ENCODE measurements at regions not wholly inside any gene's neighbourhood (a gene's known extent, or its start where the extent isn't known, plus 50 kb on each side); places are given as distances from the start of the nearest gene placed in this dataset.

DNA sequence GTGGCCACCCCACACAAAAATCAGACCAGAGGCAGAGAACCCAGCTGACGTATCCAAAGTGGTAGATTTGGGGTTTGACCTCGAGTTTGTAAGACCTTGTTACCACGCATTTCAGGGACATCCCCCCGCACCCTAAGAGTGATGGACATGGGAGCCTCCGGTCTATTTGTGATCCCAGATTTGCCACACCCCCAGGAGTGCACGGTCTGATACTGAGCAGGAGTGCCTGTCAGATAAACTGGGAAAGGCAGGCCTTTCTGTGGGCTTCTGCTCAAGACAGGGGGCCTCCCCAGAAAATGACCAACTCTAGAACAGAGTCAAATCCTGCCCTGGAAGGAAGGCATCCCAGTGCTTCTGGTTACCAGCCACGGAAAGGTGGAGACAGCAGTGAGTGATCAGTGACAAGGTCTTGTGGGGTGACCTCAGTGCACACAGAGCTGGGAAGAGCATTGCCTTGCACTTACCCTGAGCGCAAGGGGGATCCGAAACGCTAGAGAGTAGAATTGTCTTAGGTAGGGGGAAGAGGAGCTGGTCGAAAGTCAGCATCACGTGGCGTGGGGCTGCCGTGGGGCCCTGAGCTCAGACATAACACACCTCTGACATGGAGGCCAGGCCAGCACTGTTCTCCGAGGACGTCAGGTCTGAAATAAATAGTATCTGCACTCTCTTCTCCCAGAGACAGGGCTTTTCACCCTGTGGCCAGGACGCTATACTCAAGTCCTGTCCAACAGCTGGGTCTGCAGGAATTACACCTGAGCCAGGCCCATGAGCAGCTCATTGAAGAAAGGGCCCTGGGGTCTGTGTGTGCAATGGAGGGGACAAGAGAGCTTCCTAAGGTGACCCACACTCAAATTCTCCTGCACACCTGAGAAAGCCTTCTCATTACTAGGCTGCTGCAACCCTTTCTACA, 242.4 kb upstream of the SALL3 start:
- TF ChIP-seq CTCF (IDR thresholded peaks at IDR 0.05): no peak
- Mint-ChIP-seq H3K27me3 (ENCODE audit: low read depth, poor library complexity) (no peaks in the 10 kb centered on the region), H3K9me3 (no peaks in the 10 kb centered on the region), H3K36me3 (ENCODE audit: low read depth) (no peaks in the 10 kb centered on the region), H3K4me3 (no peak overlapping the region), H3K27ac (no peak overlapping the region), H3K4me1 (peaks cover 37% of the 10 kb centered on the region)
- DNase-seq: no peak

DNA sequence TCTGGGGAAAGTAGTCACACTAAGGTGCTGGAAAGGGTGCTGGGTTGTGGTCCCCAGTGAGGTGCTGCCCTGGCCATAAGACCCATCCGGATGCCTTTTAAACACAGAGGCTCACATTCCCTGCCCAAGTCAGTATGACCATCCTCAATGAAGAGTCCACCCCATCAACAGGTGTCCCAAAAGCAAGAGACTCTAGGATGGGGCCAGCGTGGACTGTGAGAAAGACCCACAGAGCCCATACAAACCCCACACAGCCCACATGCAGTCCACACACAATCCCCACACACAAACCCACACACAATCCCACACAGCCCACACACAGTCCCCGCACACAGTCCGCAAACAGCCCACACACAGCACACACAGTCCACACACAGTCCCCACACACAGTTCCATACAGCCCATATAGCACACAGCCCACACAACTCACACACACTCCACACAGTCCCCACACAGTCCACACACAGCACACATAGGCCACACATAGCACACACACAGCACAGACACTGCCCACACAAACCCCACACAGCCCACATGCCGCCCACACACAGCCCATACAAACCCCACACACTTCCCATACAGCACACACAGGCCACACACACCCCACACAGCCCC, 241.4 kb upstream of the SALL3 start:
- no peak for DNase-seq
- no peaks in the 10 kb centered on the region for H3K36me3 Mint-ChIP-seq (ENCODE audit: low read depth)
- H3K9me3 Mint-ChIP-seq: no peaks in the 10 kb centered on the region
- no peak overlapping the region for H3K27ac Mint-ChIP-seq
- no peak for TF ChIP-seq CTCF (IDR thresholded peaks at IDR 0.05)
- no peak overlapping the region for H3K4me3 Mint-ChIP-seq
- peaks cover 40% of the 10 kb centered on the region for H3K4me1 Mint-ChIP-seq
- H3K27me3 Mint-ChIP-seq (ENCODE audit: low read depth, poor library complexity): no peaks in the 10 kb centered on the region

DNA sequence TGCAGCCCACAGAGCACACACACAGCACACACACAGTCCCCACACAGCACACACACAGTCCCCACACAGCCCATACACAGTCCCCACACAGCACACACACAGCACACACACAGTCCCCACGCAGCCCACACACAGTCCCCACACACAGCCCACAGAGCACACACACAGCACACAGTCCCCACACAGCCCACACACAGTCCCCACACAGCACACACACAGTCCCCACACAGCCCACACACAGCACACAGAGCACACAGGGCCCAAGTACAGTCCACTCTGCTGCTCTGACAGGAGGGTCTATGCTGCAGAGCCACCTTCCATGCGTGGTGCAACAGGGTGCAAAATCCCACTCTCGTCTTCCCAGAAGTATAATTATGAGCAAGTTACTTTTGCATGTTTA, 240.5 kb upstream of the SALL3 start:
- Mint-ChIP-seq H3K4me1 (peaks cover 38% of the 10 kb centered on the region), H3K27ac (no peak overlapping the region), H3K9me3 (no peaks in the 10 kb centered on the region), H3K36me3 (ENCODE audit: low read depth) (no peaks in the 10 kb centered on the region), H3K4me3 (no peak overlapping the region), H3K27me3 (ENCODE audit: low read depth, poor library complexity) (no peaks in the 10 kb centered on the region)
- DNase-seq: no peak
- no peak for TF ChIP-seq CTCF (IDR thresholded peaks at IDR 0.05)

DNA sequence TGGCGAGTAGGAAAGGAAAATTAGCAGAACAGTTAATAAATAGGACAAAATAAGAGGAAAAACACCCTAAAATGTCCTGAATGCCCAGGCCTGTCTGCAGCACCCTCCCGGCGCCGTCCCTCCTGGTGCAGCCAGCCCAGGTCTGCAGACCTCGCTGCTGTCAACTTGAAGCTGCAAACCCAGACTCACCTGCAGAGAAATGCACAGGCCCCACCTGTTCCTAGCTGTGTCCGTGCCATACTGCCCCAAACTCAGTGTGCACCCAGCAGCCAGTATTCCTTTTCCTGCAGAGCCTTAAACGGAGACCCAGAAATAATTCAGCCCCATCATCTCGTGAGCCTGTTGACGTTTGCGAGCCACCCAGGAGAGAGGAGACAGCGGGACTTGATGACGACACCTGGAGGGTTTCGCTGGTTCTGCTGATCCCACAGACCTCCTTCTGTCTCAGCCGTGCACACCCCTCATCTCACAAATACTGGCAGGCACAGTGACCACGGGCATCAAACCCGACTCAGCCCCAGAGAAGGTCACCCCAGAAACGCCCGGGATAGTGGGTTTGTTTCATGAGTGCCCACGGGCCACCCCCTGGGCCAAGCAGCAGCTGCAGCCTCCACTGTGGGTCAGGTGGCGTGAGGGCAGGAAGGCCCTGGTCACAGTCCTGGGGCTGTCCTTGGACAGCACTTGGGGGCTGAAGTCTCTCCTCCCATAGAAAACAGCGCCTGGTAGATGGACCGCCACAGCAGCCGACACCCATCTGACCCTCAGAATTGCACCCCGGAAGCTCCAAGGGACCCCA, 239.5 kb upstream of the SALL3 start:
- TF ChIP-seq CTCF (IDR thresholded peaks at IDR 0.05): no peak
- Mint-ChIP-seq H3K27ac (no peak overlapping the region), H3K36me3 (ENCODE audit: low read depth) (no peaks in the 10 kb centered on the region), H3K9me3 (no peaks in the 10 kb centered on the region), H3K4me1 (peaks cover 35% of the 10 kb centered on the region), H3K27me3 (ENCODE audit: low read depth, poor library complexity) (no peaks in the 10 kb centered on the region), H3K4me3 (no peak overlapping the region)
- DNase-seq: no peak

- Mint-ChIP-seq H3K4me1 (peaks cover 35% of the 10 kb centered on the region), H3K27ac (peak overlapping the region; percentile 41), H3K36me3 (ENCODE audit: low read depth) (no peaks in the 10 kb centered on the region), H3K4me3 (no peak overlapping the region), H3K27me3 (ENCODE audit: low read depth, poor library complexity) (no peaks in the 10 kb centered on the region), H3K9me3 (no peaks in the 10 kb centered on the region)
- TF ChIP-seq CTCF (IDR thresholded peaks at IDR 0.05): no peak
- DNase-seq: no peak
Measured at GRCh38 chr18:78740876-78741275, 238.7 kb upstream of the SALL3 start.
